ENCODE measurements at regions not wholly inside any gene's neighbourhood (a gene's known extent, or its start where the extent isn't known, plus 50 kb on each side); places are given as distances from the start of the nearest gene placed in this dataset.

DNA sequence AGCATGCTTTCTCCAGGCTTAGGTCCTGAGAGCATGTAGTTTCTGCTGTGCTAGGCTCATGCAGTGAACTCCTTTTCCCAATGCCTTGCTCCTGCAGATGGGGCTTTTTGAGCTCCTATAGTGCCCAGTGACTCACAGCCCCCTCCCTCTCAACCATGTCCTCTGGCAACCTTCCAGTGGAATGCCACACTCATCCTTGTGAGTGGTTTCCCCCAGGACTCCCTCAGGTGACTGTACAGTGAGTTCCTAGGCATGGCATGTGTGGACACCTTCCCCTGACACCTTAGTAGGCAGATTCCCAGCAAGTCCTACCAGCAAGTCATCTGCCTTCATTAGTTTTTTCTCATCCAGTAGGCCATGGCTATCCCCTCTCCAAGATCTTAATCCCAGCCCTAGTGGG, 72.4 kb upstream of the CXCL14 start:
- CTCF ChIA-PET = no interaction called here
- DNase-seq (ENCODE audit: extremely low spot score) = no peak

DNA sequence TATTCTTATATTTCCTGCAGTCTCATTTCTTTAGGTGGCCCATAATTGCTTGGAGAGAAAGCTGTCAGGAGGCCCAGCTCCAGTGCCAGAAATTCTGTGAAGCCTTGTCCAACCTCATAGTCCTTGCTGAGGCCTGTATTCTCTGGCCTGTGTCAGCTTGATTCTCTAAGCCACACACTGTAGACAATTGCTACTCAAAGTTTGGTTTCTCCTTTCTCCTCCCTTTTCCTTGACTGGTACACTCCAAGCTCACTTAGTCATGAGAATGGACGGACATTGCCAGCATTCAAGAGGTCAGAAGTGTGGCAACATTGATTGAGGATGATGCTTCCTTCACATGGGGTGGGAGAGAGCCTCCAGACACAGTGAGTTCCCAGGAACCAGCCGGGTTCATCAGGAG, 71.3 kb upstream of the CXCL14 start:
- CTCF ChIA-PET = interaction anchor here (1.0 kb wide), 1 partner anchor 10 kb away, joined by 3 read pairs; no protein-coding TSS in a partner anchor
- TF ChIP-seq, protein P1, sequence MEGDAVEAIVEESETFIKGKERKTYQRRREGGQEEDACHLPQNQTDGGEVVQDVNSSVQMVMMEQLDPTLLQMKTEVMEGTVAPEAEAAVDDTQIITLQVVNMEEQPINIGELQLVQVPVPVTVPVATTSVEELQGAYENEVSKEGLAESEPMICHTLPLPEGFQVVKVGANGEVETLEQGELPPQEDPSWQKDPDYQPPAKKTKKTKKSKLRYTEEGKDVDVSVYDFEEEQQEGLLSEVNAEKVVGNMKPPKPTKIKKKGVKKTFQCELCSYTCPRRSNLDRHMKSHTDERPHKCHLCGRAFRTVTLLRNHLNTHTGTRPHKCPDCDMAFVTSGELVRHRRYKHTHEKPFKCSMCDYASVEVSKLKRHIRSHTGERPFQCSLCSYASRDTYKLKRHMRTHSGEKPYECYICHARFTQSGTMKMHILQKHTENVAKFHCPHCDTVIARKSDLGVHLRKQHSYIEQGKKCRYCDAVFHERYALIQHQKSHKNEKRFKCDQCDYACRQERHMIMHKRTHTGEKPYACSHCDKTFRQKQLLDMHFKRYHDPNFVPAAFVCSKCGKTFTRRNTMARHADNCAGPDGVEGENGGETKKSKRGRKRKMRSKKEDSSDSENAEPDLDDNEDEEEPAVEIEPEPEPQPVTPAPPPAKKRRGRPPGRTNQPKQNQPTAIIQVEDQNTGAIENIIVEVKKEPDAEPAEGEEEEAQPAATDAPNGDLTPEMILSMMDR (IDR thresholded peaks at IDR 0.05; ENCODE audit: control extremely low read depth, extremely low read depth, low read depth, missing control alignments) = no peak
- no peak for DNase-seq (ENCODE audit: extremely low spot score)
- POLR2A ChIA-PET = no interaction called here

More for the DNA sequence above, 72.4 kb upstream of the CXCL14 start:
- TF ChIP-seq, protein P1 (IDR thresholded peaks at IDR 0.05; ENCODE audit: control extremely low read depth, extremely low read depth, low read depth, missing control alignments) = no peak
- POLR2A ChIA-PET = no interaction called here

DNA sequence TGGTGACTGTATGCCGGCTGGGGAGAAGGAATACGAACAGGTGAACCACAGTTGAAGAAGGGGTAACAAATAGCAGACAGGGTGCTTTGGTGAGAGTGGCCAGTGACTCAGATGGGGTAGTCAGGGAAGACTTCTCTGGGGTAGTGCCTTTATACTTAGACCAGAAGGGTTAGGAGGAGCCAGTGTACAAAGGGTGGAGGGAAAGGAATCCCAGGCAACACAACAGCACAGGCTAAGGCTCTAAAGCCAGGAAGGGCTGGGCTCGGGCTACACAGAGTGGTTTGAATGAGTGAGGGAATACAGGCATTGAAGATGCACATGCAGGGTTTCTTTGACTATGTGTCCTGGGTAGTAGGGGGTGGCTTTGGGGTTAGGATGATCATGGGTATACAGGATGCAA, 70.6 kb upstream of the CXCL14 start:
- ChIA-PET CTCF (interaction anchor here (1.0 kb wide), 1 partner anchor 10 kb away, joined by 3 read pairs; no protein-coding TSS in a partner anchor), POLR2A (no interaction called here)
- TF ChIP-seq, protein P1 (IDR thresholded peaks at IDR 0.05; ENCODE audit: control extremely low read depth, extremely low read depth, low read depth, missing control alignments) = no peak
- DNase-seq (ENCODE audit: extremely low spot score) = no peak

DNA sequence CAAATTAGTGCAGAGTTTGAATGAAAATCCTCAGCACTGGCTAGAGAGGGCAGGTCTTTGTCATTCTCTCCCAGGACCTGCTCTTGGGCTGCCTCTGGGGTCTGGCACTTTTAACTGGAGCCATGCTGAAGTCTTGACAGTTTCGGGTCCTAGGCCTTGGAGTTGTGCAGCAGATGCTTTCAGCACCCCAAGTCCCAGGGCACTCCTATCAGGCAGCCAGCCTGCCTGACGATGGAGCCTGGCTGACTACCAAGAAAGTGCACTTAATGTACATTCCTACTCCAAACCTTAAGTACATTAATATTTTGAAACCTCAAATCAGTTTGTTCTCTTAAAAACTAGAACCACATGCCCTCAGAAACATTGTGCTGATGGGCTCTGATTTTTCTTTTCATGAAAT, 69.3 kb upstream of the CXCL14 start:
- TF ChIP-seq, protein P1 (IDR thresholded peaks at IDR 0.05; ENCODE audit: control extremely low read depth, extremely low read depth, low read depth, missing control alignments) = no peak
- DNase-seq (ENCODE audit: extremely low spot score) = no peak
- ChIA-PET POLR2A (no interaction called here), CTCF (interaction anchor here (0.9 kb wide), 1 partner anchor 9 kb away, joined by 3 read pairs; no protein-coding TSS in a partner anchor)

DNA sequence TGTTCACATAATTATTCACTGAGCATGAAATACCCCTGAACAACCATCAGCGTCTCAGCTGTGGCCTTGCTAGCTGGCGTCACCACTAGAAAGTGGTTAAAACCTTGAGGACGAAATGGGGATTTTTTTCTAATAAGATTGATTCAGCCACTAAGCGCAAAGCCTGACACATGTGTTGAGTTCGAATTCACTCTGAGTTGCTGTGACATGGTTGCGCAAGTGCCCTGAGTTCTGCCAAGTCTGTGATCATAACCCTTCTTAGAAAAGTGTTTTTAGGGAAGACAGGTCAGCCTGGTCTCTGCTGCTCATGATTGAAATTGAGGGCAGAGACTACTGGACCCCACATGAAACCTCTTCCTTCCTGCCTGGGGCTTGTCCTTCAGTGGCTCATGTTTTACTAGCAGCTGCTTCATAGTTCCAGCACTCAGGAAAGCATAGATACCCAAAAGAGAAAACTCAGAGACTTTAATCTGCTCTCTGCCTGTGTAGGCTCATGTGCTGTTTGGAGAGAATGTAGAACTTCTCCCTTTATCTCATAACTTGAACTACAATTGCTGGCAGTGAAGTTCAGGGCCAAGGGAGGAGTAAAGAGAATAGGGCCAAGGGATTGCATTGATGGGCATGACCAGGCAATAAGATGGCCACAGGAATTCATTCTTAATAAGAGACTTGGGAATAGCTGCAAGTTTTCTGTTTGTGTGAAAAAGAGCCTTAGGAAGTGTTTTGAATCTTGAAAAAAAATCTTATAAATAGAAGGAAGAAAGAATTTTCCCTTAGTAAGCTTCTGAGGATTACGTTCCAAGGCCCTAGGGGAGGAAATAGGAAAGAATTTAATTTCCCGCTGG, 66.8 kb upstream of the CXCL14 start:
- CTCF ChIA-PET = no interaction called here
- no peak for DNase-seq (ENCODE audit: extremely low spot score)
- TF ChIP-seq, protein P1 (IDR thresholded peaks at IDR 0.05; ENCODE audit: control extremely low read depth, extremely low read depth, low read depth, missing control alignments) = no peak
- POLR2A ChIA-PET = no interaction called here

DNA sequence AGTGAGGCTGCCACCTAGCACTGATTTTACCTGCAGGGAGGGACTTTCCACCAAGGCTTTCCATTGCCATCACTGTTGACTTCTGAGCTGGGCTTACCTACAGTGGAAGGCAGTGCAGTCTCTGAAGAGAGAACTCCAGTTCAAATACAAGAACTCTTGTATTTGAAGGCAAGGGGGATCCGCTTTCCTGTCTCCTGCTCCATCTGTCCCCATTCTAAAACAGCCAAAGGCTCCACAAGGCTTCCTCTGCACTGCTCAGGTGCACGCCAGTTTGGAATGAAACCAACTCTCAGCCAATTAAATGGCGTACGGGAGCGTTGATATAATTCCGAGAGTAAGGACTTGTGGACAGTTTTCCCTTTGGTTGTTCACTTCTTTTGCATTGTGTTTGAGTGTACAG, 66.0 kb upstream of the CXCL14 start:
- TF ChIP-seq, protein P1 (IDR thresholded peaks at IDR 0.05; ENCODE audit: control extremely low read depth, extremely low read depth, low read depth, missing control alignments) = no peak
- CTCF ChIA-PET = interaction anchor here (2.5 kb wide), 1 partner anchor 9 kb away, joined by 7 read pairs; no protein-coding TSS in a partner anchor
- no peak for DNase-seq (ENCODE audit: extremely low spot score)
- POLR2A ChIA-PET = no interaction called here
